Fibroblast of skin of scalp (primary cell): ENCODE measurements at regions not wholly inside any gene's neighbourhood (a gene's known extent, or its start where the extent isn't known, plus 50 kb on each side); places are given as distances from the start of the nearest gene placed in this dataset.

ENCODE experiments used
- DNase-seq: peaks from one replicate; pipeline ENCODE4 v3.0.0-alpha.2; 2013

DNA sequence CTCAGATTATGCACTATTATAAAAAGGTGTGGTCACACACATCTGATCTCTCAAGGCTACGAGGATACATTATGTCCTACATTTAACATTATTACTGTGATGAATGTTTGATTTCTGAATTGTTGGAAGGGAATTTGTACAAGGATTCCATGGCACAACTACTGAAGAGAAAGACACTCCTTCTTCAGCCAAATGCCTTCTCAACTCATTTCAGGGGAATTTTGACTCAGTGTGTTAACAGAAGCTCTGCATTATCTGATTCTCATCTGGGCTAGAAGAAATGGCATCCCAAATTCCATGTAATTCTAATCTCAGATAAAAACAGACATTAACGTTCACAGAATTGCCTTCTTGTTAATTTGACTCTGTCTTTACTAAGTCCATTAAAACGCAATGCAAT lies 477.7 kb downstream of the PDGFC start:
- no peak for DNase-seq

DNA sequence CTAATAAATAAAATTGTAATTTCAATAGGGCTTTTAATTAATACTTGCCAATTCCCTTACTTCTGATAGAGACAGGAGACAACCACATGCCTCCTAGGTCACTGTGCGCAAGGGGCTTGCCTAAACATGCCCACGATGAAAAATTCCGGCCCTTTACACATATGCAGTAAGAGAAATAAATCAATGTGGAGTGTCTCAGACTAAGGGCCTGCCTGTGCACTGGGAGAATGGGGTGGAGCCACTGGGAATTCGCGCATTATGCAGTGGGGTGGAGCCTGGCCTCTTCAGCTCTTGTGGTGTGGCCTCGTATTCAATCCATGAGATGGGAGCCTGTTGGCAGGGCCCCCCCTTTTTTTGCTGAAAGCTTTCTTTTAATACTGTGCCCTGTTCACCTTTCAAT lies 484.5 kb downstream of the PDGFC start:
- no peak for DNase-seq

DNA sequence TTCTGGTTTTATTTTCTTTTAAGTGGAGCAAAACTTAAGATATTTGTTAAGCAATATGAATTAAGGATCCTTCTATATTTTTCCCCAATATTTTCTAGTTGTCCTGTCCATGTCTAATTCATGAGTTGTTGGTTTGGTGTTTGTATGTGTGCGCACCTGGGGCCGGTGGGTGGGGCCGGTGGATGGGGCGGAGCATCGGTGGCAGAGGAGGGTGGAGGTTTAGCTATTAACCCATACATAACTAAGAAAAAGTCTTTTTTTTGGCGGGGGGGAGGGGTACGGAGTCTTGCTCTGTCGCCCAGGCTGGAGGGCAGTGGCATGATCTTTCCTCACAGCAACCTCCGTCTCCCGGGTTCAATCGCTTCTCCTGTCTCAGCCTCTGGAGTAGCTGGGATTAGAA lies 489.8 kb downstream of the PDGFC start:
- DNase-seq, result no peak

DNA sequence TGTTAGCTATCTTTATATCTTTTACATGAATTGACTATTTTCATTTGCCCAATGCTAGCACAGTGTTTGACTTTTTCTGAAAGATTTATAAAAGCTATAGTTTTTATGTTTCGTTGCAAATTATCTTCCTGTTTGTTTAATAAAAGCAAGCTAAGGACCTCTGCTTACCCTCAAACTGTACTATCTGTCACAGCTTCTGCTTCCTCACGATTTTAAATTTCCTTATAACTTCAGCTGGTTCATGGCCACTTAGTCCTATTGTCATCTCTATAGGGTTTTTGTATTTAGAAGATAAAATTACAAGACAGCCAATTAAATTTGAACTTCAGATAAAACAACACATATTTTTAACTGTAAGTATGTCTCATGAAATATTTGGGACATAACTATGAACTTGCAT lies 494.0 kb downstream of the PDGFC start:
- DNase-seq, result no peak

DNA sequence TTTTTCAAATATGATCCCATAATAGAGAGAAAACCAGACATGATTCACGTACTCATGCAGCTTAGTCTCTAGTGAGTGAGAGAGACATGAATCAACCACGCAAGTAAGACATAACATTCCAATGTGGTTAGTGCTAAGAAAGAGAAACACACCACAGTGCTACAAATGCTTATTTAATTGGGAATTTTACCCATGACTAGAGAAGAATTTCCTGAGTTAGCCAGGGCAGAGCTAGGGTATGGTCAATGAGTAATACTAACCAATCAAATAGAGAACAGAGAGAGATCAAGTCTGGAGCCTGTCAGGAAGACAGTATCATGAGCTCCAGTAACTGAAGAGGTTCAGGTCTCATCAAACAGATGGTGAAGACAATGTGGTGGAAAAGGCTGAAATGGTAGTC lies 495.2 kb downstream of the PDGFC start:
- DNase-seq, result peak; percentile 98

DNA sequence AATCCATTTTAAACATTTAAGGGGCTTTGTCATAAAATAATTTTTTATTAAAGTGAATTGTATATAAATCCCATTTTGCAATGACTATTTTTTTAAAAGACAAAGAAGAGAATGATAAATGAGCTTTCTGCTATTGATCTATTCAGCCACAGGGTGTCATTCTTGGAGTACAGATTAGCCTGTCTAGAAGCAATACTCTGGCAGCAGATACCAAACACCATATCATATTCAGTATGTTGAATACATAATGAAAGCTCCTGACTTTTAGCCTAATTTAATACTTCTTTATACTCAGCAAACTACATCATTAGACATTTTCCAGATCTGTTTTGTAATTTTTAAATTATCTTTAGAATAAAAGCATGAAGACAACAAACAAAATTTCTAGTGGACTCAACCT lies 496.3 kb downstream of the PDGFC start:
- DNase-seq, result peak; percentile 78

DNA sequence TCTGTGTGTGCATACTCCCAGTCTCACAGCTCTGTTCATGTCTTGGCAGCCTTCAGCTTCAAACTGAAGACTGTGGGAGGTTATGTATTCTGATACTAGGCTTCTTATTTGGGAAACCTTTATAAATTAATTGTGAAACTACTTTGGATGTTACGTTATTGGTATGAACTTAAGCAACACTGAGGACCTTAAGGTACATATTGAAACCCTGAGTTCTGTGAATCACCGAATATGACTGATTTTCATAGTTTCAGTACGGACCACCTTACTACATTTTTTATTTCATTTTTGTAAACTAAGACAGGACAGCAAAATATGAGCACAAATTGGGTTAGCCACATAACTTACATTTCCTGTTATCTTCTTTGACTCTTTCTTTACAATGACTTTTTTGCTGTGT lies 498.4 kb downstream of the PDGFC start:
- DNase-seq, result no peak

DNA sequence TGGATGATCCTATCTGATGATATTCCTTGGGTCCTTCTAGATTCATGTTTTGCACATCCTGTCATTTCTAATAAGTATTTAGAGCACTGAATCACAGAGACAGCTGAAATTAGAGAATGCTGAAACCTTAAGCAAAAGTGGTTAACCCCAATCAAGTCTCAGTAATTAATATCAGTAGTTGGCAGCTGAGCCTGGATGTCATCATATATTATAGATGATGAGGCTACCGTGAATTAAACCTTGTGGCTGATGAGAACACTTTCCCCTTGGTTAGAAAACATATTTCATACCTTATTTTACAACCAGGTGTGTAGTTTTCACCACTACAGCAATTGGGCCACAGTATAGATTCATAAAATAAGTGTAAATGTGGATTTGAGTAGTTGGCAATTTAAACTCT lies 499.0 kb downstream of the PDGFC start:
- DNase-seq, result peak; percentile 13

DNA sequence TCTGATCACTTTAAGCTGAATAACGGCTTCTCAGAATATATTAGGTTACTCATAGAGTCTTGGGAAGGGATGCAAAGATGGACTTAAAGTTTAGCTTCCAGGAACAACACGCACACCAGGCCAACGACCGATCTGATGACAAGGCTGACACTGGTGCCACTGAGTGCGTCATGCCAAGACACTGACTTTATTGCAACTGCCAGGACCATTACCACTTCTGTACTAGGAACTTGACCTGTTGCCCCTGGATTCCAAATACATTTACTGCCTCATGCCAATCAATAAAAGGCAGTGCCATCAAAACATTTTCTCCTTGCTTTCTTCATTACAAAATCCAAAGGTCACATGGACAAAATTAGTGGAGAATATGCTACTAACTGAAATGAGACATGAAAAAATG lies 505.9 kb upstream of the CTSO start:
- no peak for DNase-seq

DNA sequence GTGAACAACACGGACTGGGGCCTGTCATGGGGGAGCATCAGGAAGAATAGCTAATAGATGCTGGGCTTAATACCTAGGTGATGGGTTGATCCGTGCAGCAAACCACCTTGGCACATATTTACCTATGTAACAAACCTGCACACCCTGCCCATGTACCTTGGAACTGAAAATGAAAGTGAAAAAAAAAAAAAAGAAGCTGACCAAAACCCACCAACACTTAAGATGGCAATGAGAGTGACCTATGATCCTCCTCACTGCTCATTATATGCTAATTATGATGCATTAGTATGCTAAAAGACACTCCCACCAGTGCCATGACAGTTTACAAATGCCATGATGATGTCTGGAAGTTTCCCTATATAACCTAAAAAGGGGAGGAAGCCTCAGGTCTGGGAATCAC lies 503.2 kb upstream of the CTSO start:
- no peak for DNase-seq

DNA sequence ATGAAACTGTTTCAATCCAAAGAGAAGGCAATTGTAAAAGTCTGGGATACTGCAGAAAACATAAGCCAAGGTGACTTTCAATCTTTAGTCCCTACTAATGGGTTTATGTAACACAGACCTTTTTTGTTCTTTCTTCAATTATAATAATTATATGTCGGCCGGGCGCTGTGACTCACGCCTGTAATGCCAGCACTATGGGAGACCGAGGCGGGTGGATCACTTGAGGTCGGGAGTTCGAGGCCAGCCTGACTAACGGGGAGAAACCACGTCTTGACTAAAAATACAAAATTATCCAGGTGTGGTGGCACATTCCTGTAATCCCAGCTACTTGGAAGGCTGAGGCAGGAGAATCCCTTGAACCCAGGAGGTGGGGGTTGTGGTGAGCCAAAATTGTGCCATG lies 489.8 kb upstream of the CTSO start:
- no peak for DNase-seq

DNA sequence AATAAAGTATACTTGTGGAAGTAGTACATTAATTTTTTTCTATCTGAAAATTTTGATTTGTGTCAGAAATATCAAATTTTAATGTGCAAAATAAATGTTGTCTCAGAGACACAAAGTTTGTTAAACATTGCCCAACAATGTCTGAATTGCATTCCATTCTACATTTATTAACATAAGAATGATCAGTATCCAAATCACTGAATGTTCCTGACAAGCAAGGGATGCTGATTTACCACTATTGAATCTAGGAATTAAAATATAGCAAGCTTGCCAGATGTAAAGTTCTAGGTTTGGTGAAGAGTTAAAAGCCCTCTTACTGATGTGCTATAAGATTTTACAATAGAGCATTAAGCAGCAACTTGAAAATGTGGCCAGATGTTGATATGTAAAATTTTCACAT lies 489.2 kb upstream of the CTSO start:
- peak; percentile 29 for DNase-seq

DNA sequence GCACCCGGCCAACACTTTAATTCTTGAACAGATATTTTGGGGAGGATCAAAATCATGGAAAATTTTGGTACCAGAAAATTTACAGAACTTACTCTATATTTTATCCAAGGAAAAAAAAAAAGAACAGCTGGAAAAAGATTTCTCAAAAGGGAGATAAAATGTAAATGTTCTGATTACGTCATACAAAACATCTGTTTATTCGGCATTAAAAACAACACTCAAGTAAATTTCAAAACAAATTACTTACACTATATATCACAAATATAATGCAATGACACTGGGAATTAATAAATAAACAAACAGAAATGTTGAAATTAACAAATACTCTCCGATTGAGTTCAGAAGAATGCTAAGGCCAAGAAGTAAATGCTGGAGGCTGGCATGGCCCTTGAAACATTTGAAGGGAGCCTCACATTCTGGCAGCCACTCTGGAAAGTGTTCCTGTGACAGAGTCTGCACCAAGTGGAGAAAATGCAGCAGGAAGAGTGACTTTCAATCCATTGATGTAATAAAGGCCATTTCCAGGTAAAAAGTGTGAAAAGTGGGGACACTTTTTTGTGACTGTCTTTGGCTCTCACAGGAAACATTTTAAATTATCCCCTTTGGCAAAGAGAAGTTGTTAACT lies 486.0 kb upstream of the CTSO start:
- no peak for DNase-seq

DNA sequence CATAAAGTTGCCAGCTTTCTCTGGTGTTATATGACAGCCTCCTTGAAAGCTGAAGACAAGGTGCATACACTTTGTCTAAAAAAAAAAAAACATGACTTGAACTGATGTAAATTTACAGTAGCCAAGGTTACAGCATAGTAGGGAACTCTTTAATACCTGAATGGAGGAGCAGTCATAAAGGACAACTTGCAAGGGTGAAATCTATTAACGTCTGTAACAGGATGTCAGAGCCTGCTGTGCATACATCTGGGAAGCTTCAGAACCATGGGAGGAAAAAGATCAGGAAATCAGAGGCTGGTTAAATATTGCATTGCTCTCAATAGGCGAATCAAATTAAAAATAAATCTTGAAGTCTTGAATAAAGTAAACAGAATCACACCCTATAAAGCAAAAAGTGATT lies 484.0 kb upstream of the CTSO start:
- no peak for DNase-seq

DNA sequence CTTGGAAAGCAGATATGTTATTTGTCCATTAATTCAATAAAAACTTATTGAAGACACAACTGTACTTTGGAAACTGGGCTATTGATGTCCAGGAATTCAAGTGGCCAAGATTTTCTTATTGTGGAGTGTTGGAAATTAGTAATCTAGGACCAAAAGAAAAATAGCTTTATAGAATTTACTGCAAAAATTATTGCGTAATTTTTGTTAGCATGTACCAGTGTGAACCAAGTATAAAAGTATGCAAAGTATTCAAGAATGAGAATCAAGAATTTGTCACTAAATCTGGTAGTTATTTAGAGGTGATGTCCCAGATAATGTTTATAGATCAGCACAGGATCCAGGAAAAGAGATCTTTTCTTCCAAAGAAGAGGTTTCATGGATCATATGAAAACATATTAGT lies 468.9 kb upstream of the CTSO start:
- DNase-seq, result peak; percentile 22

DNA sequence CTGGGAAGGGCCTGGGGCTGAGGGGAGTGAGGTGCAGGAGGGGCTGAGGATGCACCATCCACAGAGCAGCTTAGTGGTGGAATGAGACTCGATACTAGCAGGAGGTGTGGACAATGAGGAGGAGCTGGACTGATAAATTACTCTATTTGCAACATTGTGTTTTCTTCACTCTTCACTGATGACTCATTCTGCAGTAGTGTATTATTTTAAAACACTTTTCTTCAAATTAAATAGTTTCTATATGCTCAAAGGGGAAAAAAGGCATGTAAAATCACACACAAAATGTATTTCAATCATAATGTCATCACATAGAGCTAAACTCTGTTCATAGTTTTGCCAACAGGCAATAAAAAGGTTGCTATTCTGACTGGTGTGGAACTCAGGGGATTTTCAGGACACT lies 467.0 kb upstream of the CTSO start:
- peak; percentile 37 for DNase-seq

DNA sequence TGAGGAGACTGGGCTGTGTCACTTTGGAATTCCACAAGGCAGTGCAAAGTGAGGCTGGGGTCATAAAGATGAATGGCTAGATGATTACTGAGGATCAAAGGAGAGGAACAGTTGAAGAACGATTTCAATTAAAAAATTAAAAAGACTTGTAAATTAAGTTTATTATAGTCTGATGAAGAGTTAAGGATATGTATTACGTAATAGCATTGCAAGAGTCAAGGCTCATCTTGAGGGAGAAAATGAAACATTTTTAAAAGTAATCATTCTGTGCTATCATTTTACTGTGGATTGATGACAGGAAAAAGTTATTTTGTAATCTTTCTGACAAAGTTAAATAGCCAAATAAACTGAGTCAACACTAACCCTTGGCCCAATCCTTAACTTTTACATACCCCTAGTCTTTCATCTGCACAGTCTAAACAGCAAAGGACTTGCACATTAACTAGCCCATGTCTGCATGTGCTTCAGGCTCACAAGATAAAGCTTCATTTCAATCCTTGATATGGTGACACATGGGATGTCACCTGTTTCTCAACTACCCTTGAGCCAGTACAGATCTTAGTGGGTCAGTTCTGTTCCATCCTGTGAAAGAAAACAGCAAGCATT lies 465.5 kb upstream of the CTSO start:
- DNase-seq, result no peak

DNA sequence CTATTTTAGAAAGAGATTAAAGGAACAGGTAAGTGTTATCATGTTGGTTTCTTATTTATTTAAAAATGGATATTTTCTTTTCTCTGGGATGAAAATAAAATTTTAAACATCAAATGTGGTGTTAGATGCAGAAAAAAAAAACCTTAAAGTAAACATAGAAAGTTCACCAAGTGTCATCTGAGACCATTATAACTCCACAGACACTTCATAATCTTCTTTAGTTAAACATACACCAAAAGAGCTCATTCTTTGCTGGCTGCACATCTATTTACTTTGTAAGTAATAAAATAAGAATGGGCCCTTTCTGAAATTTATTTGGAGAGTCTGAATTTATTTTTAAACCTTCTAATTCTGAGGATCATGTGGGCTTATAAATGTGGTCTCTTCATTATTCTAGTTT lies 460.7 kb upstream of the CTSO start:
- no peak for DNase-seq

DNA sequence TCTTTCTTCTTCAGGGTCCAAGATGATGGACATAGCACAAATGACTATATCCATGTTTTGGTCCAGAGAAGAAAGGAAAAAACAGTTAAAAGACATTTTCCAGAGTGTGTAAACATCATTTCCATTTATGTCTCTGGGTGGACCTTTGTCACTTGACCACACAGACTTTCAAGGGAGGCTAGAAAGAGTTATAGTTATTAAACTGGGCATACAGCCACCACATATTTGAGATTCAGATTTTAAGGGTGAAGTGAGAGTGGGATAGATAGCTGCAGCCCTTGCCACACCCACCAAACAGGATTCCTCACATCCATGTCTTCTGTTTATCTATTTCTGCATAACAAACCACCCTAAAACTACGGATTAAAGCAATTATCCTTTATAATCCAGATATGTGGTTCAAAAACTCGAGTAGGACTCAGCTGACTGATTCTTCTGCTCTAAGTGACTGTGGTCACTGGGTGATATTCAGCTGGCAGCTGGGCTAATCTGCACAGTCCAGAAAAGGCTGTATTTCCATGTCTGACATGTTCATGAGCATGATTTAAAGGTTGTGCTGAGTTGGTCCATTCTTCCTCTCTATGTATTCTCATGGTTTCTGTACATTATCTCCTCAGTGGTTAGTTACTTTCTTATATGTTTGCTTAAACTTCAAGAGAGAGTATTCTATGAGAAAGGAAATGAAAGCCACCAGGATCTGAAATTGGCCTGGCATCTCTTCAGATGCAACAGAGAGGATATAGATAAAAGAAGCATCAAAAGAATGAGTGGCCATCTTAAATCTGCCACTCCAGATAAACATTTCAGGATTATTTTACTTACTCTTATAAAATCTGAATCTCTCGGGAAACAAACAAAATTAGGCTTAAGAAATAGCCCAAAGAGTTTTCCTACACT lies 459.8 kb upstream of the CTSO start:
- no peak for DNase-seq

DNA sequence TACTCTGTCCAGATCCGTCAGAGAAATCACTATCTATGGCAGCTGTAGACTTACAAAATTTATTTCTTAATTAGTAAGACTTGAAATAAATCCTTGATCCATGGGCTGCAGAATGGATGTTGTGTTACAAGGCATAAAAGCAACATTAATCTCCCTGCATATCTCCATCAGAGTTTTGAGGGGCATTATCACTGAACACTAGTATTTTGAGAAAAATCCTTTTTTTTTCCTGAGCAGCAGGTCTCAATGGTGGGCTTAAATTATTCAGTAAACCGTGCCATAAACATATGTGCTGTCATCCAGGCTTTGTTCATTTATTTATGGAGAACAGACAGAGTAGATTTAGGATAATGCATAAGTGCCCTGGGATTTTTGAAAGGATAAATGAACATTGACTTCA lies 457.9 kb upstream of the CTSO start:
- no peak for DNase-seq

DNA sequence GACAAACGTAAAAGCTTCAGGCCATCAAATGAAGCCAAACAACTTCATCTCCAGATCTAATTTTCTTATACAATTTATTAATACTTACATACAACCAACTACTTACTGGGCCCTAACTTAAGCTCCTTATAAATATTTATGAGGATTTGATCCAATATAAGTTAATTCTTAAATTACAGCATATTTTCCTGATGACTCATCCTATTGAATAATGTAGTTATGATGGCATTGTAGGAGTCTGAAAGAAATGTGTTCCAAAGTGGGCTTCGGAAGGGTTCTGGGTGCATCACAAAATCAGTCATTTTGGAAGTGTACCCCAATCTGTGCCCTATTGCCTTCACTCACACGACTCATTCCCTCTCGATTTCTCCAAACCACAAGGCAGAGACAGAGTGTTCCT lies 455.1 kb upstream of the CTSO start:
- no peak for DNase-seq

DNA sequence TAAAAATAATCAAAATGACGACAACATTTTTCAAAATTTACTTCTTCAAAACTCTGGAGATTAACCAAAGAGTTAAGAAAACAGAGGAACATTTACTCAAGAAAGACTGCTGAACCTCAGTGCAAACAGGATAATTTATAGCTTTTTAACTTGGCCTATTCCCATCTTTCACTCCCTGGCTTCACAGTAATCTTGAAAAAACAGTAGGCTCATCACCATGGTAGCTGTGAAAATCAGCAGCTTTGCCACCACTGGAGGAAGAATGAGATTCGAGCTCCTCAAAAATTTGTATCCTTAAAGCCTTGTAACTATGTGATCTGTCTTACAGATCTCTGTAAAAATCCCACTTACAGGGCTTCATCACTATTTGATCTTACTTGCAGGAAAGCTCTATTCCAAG lies 447.7 kb upstream of the CTSO start:
- DNase-seq, result no peak

DNA sequence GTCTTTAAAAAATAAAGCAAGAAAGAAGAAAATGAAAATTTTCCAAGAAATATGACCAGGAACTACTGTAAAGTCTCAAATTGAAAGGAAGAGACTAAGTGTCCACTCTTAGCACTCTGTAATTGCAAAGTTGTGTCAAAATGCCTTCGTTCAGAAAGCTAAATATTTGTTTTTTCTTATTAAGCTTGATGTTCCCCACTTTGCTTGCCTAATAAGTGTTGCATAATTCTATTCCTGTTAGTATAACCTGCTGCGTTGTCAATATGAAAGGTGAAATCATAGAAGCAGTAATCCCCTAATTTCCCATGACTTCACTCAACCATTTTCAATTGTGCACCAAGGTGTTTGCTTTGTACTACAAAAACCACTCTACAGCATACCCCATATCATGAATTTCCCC lies 442.9 kb upstream of the CTSO start:
- no peak for DNase-seq

DNA sequence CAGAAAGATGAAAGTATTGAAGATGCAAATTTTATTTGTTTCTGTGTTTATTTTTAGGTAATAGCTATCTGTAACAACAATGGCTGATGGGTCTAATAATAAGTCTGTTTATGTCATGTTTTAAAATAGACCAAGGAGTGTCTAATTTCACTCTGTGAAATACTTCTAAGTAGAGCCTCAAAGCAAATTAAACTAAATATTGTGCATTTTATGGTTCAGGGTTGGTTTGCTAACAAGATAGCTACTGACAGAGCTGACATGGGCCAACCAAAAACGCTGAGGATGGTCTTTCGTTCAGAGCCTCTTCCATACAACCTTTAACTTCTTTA lies 437.6 kb upstream of the CTSO start:
- no peak for DNase-seq
